ENCODE measurements at regions not wholly inside any gene's neighbourhood (a gene's known extent, or its start where the extent isn't known, plus 50 kb on each side); places are given as distances from the start of the nearest gene placed in this dataset.
A peak's percentile ranks its signal among the peaks of the same experiment; 100 is the strongest.
"Not testable (repeated sequence)": the region's sequence is repeated elsewhere in the genome, so short reads cannot be mapped to it uniquely, and the experiment has no call there.

GRCh38 chr6:8175046-8175777 is 72.9 kb upstream of the EEF1E1 start:
- peak in 1 of 2 experiments; percentile 14 for DNase-seq

GRCh38 chr6:8174571-8174970 is 72.2 kb upstream of the EEF1E1 start:
- no peak for DNase-seq

DNA sequence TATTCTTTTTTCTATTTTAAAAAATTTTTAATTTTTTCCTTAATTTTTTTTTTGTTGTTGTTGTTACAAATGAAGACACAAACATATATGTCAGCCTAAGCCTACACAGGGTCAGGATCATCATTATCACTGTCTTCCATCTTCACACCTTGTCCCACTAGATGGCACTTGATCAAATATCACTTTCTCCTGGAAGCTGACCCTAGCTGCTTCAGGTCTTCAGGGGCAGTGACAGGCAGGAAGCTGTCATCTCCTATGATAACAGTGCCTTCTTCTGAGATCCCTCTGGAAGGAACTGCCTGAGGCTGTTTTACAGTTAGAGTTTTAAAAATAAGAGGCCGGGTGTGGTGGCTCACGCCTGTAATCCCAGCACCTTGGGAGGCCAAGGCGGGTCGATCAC is 70.2 kb upstream of the EEF1E1 start:
- peak in 1 of 2 experiments; percentile 13 for DNase-seq

DNA sequence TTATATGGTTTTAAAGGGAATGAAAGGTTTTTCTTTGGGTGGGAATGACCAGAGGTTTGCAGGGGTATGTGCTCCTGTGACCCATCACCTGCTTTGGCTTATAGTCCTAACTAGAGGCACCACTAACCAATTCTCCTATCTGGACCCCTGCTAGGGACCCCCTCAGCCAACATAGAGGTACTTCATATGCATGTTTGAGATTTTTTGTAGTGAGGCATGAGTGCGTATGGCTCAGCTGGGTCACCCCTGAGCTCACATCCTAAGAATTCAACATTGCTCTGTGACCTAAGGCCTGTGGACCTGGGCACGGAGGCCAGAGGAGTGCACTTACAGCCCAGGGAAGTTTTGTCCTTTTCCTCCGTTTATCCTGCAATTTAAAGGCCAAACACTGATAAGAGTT is 68.4 kb upstream of the EEF1E1 start:
- no peak for DNase-seq

GRCh38 chr6:8170245-8170644 is 67.9 kb upstream of the EEF1E1 start:
- no peak for DNase-seq

GRCh38 chr6:8166156-8166555 is 63.8 kb upstream of the EEF1E1 start:
- no peak for DNase-seq

GRCh38 chr6:8165008-8165407 is 62.7 kb upstream of the EEF1E1 start:
- DNase-seq, result not testable (repeated sequence)

- DNase-seq, result not testable (repeated sequence)
Observed at GRCh38 chr6:8164281-8164680, 61.9 kb upstream of the EEF1E1 start.

DNA sequence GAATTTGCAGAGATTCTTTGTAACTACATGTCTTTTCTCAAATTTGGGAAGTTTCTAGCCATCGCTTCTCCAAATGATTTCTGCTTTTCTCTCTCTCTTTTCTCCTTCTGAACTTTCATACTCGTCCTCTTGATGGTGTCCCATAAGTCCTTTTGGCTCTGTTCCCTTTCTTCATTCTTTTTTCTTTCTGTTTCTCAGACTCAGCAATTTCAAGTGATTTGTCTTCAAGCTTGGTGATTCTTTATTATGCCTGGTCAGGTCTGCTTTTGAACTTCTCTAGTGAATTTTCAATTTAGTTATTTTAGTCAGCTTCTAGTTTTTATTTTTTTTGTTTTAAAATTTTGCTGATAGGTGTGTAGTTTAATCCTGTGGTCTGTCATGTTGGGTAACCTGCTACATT is 57.6 kb upstream of the EEF1E1 start:
- DNase-seq, result no peak

DNA sequence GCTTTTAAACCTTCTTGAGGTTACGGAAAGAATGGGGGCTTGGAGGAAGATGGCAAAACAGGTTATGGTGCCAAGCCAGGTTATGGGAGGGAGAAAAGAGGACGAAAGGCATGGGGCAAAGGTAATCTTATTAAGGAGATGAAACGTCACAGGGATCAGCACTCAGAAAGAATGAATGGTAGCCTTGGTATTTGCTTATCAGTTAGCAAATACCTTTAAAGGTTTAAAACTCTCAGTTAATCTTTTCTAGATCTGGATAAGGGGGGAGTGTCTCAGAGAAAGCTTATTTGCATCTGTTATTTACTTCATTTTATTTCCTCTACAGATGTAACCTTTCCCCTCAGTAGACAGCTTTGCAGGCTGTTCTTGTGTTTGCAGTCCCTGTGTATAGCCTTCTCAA is 55.5 kb upstream of the EEF1E1 start:
- no peak for DNase-seq

DNA sequence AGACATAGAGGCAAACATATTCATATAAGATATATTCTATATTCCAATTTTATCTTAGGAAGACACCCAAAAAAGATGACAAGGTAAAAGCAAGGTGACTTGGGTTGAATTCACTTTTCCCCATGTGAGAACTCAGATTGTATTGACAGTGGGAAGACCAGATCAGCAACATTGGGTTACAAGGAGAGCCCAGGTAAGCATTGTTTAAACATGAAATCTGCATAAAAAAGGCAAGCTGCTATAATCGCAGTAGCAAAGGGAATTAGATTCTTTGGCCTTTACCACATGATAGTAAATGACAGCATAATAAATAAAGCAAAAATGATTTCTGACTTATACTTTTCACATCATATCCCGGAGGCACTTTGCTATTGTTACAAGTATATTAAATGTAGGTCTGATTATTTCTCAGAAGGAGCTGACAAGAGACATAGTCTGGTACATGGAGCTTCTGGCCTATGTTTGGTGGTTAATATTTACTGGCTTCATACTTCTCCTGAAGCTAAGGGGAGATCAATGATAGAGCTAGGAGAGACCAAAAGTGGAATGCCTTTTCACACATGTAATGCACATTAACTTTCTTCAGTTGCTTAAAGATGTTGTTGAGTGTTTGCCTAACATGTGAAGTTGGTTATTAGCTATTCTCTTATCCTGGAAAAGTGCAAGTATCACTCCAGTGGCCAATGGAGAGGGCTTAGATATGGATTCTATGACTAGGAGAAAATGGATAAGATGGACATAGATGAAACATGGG is 53.1 kb upstream of the EEF1E1 start:
- DNase-seq, result no peak

Measured in SW 1271 (cell line).